Tibial nerve (tissue), 4 donors: ENCODE measurements at regions not wholly inside any gene's neighbourhood (a gene's known extent, or its start where the extent isn't known, plus 50 kb on each side); places are given as distances from the start of the nearest gene placed in this dataset.

Experiments
- DNase-seq, 2 donors: peaks; one replicate each; pipeline ENCODE4 v3.0.0-alpha.2; 2019; ENCODE audit warnings: low spot score in 2 of 2
- H3K27ac ChIP-seq, 4 donors: fragments of 200-600 bp; sonication (generic) in 3 of 4; one replicate each; pipeline ENCODE4 v1.5.1; 2017 to 2019; ENCODE audit warnings: mild to moderate bottlenecking in 1 of 4
- H3K27me3 ChIP-seq, 2 donors: fragments of 200-600 bp; sonication (generic) in 1 of 2; one replicate each; pipeline versions ENCODE4 v1.5.1 to v1.6.0; 2017 to 2019
- H3K36me3 ChIP-seq, 3 donors: fragments of 200-600 bp; sonication (generic); one replicate each; pipeline ENCODE4 v1.5.1; 2018 to 2019
- H3K4me1 ChIP-seq, 4 donors: fragments of 200-600 bp; sonication (generic) in 3 of 4; one replicate each; pipeline ENCODE4 v1.5.1; 2017 to 2019
- H3K4me3 ChIP-seq, 4 donors: fragments of 200-600 bp; sonication (generic) in 3 of 4; one replicate each; pipeline ENCODE4 v1.5.1; 2017 to 2019; ENCODE audit warnings: mild to moderate bottlenecking in 1 of 4, moderate library complexity in 1 of 4
- H3K9me3 ChIP-seq, 4 donors: fragments of 200-600 bp; sonication (generic) in 3 of 4; one replicate each; pipeline ENCODE4 v1.5.1; 2017 to 2019
- CTCF ChIP-seq, 5 experiments: fragments of 200-600 bp in 3 of 5; fragments of 450-650 bp in 2 of 5; sonication (generic) in 3 of 5; IDR thresholded peaks; one replicate each; pipeline ENCODE4 v1.5.1; 2016 to 2019; ENCODE audit warnings: antibody characterized with exemption in 5 of 5, mild to moderate bottlenecking in 3 of 5, moderate library complexity in 2 of 5
- EP300 ChIP-seq, 2 donors: sonication (generic); formaldehyde crosslinking; IDR thresholded peaks; one replicate each; pipeline ENCODE4 v1.6.1; 2017; ENCODE audit warnings: antibody characterized with exemption in 2 of 2, mild to moderate bottlenecking in 1 of 2
- POLR2A ChIP-seq, 2 donors: fragments of 450-650 bp; IDR thresholded peaks; one replicate each; pipeline ENCODE4 v1.6.1; 2017; ENCODE audit warnings: antibody characterized with exemption in 2 of 2, mild to moderate bottlenecking in 2 of 2, moderate library complexity in 2 of 2
- WGBS, 2 donors: methylation state at CpG; one replicate each; pipeline ENCODE4 v1.1.5; 2018; 5-methylcytosine and 5-hydroxymethylcytosine counted together

- no peaks in the 10 kb centered on the region for H3K9me3 ChIP-seq
- no peaks in the 10 kb centered on the region for H3K27me3 ChIP-seq
- no peak overlapping the region for H3K27ac ChIP-seq
- DNase-seq = no peak
- no peak overlapping the region for H3K4me3 ChIP-seq
- H3K4me1 ChIP-seq = peaks cover 0 to 8% (median 0%) of the 10 kb centered on the region in 4 donors
- H3K36me3 ChIP-seq = no peaks in the 10 kb centered on the region
- TF ChIP-seq POLR2A (IDR thresholded peaks at IDR 0.05) = no peak
- no peak for TF ChIP-seq EP300 (IDR thresholded peaks at IDR 0.05)
- no peak for TF ChIP-seq CTCF (IDR thresholded peaks at IDR 0.05)
- 49 to 60% methylated on average over 4 of the region's 4 CpGs for WGBS, 2 donors
These were observed 890.5 kb downstream of the UQCRFS1 start for GRCh38 chr19:28322491-28322890.

GRCh38 chr19:28319918-28320317 is 893.0 kb downstream of the UQCRFS1 start:
- TF ChIP-seq EP300 (IDR thresholded peaks at IDR 0.05) (no peak), POLR2A (IDR thresholded peaks at IDR 0.05) (no peak), CTCF (IDR thresholded peaks at IDR 0.05) (no peak)
- no peaks in the 10 kb centered on the region for H3K9me3 ChIP-seq
- H3K4me1 ChIP-seq = peaks cover 0 to 8% (median 0%) of the 10 kb centered on the region in 4 donors
- no peaks in the 10 kb centered on the region for H3K36me3 ChIP-seq
- H3K4me3 ChIP-seq = no peak overlapping the region
- H3K27ac ChIP-seq = no peak overlapping the region
- H3K27me3 ChIP-seq = no peaks in the 10 kb centered on the region
- 77 to 92% methylated on average over 1 of the region's 1 CpG for WGBS, 2 donors
- no peak for DNase-seq

- Histone ChIP-seq H3K27me3 (no peaks in the 10 kb centered on the region), H3K9me3 (no peaks in the 10 kb centered on the region), H3K36me3 (no peaks in the 10 kb centered on the region), H3K27ac (no peak overlapping the region), H3K4me3 (no peak overlapping the region), H3K4me1 (peaks cover 0 to 11% (median under 1%) of the 10 kb centered on the region in 4 donors)
- DNase-seq = no peak
- 43 to 65% methylated on average over 2 of the region's 2 CpGs for WGBS, 2 donors
- TF ChIP-seq POLR2A (IDR thresholded peaks at IDR 0.05) (no peak), EP300 (IDR thresholded peaks at IDR 0.05) (no peak), CTCF (IDR thresholded peaks at IDR 0.05) (no peak)
These were observed 893.7 kb downstream of the UQCRFS1 start for GRCh38 chr19:28319227-28319626.

GRCh38 chr19:28318469-28319179 is 894.3 kb downstream of the UQCRFS1 start:
- peaks cover 0 to 17% (median 2%) of the 10 kb centered on the region in 4 donors for H3K4me1 ChIP-seq
- TF ChIP-seq EP300 (IDR thresholded peaks at IDR 0.05) (no peak), POLR2A (IDR thresholded peaks at IDR 0.05) (no peak), CTCF (IDR thresholded peaks at IDR 0.05) (no peak)
- no peak for DNase-seq
- H3K9me3 ChIP-seq = no peaks in the 10 kb centered on the region
- no peak overlapping the region for H3K27ac ChIP-seq
- no peaks in the 10 kb centered on the region for H3K36me3 ChIP-seq
- H3K4me3 ChIP-seq = no peak overlapping the region
- H3K27me3 ChIP-seq = no peaks in the 10 kb centered on the region
- 60 to 65% methylated on average over 9 of the region's 9 CpGs for WGBS, 2 donors

GRCh38 chr19:28316464-28316863 is 896.5 kb downstream of the UQCRFS1 start:
- TF ChIP-seq POLR2A (IDR thresholded peaks at IDR 0.05) (no peak), CTCF (IDR thresholded peaks at IDR 0.05) (no peak), EP300 (IDR thresholded peaks at IDR 0.05) (no peak)
- Histone ChIP-seq H3K27me3 (no peaks in the 10 kb centered on the region), H3K4me1 (peaks cover 0 to 21% (median 2%) of the 10 kb centered on the region in 4 donors), H3K9me3 (no peaks in the 10 kb centered on the region), H3K4me3 (no peak overlapping the region), H3K27ac (no peak overlapping the region), H3K36me3 (no peaks in the 10 kb centered on the region)
- 84 to 87% methylated on average over 7 of the region's 7 CpGs for WGBS, 2 donors
- no peak for DNase-seq
